Mesendoderm (in vitro differentiated cells): ENCODE measurements at regions not wholly inside any gene's neighbourhood (a gene's known extent, or its start where the extent isn't known, plus 50 kb on each side); places are given as distances from the start of the nearest gene placed in this dataset.
A peak's percentile ranks its signal among the peaks of the same experiment; 100 is the strongest.

ENCODE experiments used
- DNase-seq: peaks from one replicate; pipeline ENCODE4 v3.0.0; 2013
- H2AK5ac ChIP-seq: 2 replicates; pipeline ENCODE4 v1.6.1; 2013; ENCODE audit warnings: low read length, inconsistent platforms
- H2BK120ac ChIP-seq: 2 replicates; pipeline ENCODE4 v1.6.1; 2013; ENCODE audit warnings: low read depth, mild to moderate bottlenecking, low read length, moderate library complexity, mixed read lengths
- H2BK15ac ChIP-seq: replicated peaks from 2 replicates; pipeline ENCODE4 v1.6.1; 2013; ENCODE audit warnings: low read depth, mild to moderate bottlenecking, moderate library complexity
- H2BK5ac ChIP-seq: 2 replicates; pipeline ENCODE4 v1.6.1; 2013; ENCODE audit warnings: low read length, inconsistent platforms
- H3K18ac ChIP-seq: 2 replicates; pipeline ENCODE4 v1.6.1; 2013; ENCODE audit warnings: mild to moderate bottlenecking, low read length, mixed read lengths
- H3K23ac ChIP-seq: one replicate; pipeline ENCODE4 v1.6.1; 2013; ENCODE audit warnings: low read length
- H3K27ac ChIP-seq: 2 replicates; pipeline ENCODE4 v1.5.1; 2013; ENCODE audit warnings: low read depth, mild to moderate bottlenecking, inconsistent platforms, low read length, moderate library complexity
- H3K27me3 ChIP-seq: 2 replicates; pipeline ENCODE4 v1.6.1; 2013; ENCODE audit warnings: low read length, control low read depth, mild to moderate bottlenecking, inconsistent platforms; ENCODE audit not compliant: insufficient read depth, poor library complexity
- H3K36me3 ChIP-seq: 2 replicates; pipeline ENCODE4 v1.6.1; 2013; ENCODE audit warnings: low read length, inconsistent platforms; ENCODE audit not compliant: control insufficient read depth, insufficient read depth
- H3K4ac ChIP-seq: one replicate; pipeline ENCODE4 v1.6.1; 2013; ENCODE audit warnings: low read depth, mild to moderate bottlenecking, low read length, moderate library complexity
- H3K4me1 ChIP-seq: 2 replicates; pipeline ENCODE4 v1.6.1; 2013; ENCODE audit warnings: low read depth, low read length, inconsistent platforms; ENCODE audit not compliant: control insufficient read depth
- H3K4me2 ChIP-seq: 2 replicates; pipeline ENCODE4 v1.6.1; 2013; ENCODE audit warnings: low read length
- H3K4me3 ChIP-seq: 2 replicates; pipeline ENCODE4 v1.5.1; 2013; ENCODE audit warnings: mild to moderate bottlenecking, low read length
- H3K56ac ChIP-seq: one replicate; pipeline ENCODE4 v1.6.1; 2013; ENCODE audit warnings: low read length
- H3K79me1 ChIP-seq: 2 replicates; pipeline ENCODE4 v1.6.1; 2013; ENCODE audit warnings: low read length, inconsistent platforms
- H3K79me2 ChIP-seq: 2 replicates; pipeline ENCODE4 v1.6.1; 2013; ENCODE audit warnings: mild to moderate bottlenecking, low read length; ENCODE audit not compliant: control insufficient read depth, insufficient read depth
- H3K9ac ChIP-seq: 2 replicates; pipeline ENCODE4 v1.6.1; 2013; ENCODE audit warnings: low read length, inconsistent platforms
- H4K5ac ChIP-seq: one replicate; pipeline ENCODE4 v1.6.1; 2013; ENCODE audit warnings: low read length
- H4K8ac ChIP-seq: one replicate; pipeline ENCODE4 v1.6.1; 2013; ENCODE audit warnings: low read depth, mild to moderate bottlenecking, control low read depth, low read length, moderate library complexity
- WGBS: extraction: QIAGEN DNeasy Blood & Tissue Kit; methylation state at CpG from one replicate; pipeline ENCODE4 v1.1.7; 2013; ENCODE audit warnings: low lambda C conversion rate, missing lambda C conversion rate; ENCODE audit not compliant: insufficient coverage; ENCODE audit errors: extremely low coverage; 5-methylcytosine and 5-hydroxymethylcytosine counted together

GRCh38 chr6:30832864-30833263, 51.5 kb upstream of the DDR1 start:
- H3K56ac ChIP-seq = no peak overlapping the region
- H3K27ac ChIP-seq = no peak overlapping the region
- no peak overlapping the region for H2AK5ac ChIP-seq
- H3K4me3 ChIP-seq = no peak overlapping the region
- no peak overlapping the region for H3K23ac ChIP-seq
- H2BK120ac ChIP-seq = no peak overlapping the region
- no peaks in the 10 kb centered on the region for H3K36me3 ChIP-seq
- H3K4me2 ChIP-seq = no peak overlapping the region
- no peak overlapping the region for H2BK15ac ChIP-seq
- no peak overlapping the region for H4K8ac ChIP-seq
- H3K18ac ChIP-seq = no peak overlapping the region
- H3K79me1 ChIP-seq = no peaks in the 10 kb centered on the region
- H4K5ac ChIP-seq = no peak overlapping the region
- no peak overlapping the region for H3K4ac ChIP-seq
- no peak overlapping the region for H3K9ac ChIP-seq
- no peaks in the 10 kb centered on the region for H3K79me2 ChIP-seq
- no peaks in the 10 kb centered on the region for H3K27me3 ChIP-seq
- H2BK5ac ChIP-seq = no peak overlapping the region
- H3K4me1 ChIP-seq = no peaks in the 10 kb centered on the region
- WGBS = 100% methylated on average over 4 of the region's 5 CpGs
- DNase-seq = no peak

DNA sequence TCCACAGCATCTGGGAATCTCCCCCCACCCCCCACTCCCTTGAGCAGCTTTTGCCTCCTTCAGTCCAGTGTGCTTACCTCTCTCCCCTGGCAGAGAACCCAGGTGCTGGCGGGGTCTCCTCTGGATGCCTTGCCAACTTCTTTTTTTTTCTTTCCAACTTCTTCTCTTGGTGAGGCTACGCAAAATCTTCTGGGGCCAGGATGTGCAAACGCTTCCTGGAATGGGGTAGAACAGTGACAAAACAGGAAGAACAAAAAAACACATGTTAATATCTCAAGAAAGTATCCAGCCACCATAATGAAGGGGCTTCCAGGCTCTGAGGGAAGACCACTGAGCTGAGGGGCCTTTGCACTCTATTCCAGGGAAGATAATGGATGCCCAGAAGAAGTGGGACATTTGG, 53.9 kb upstream of the DDR1 start:
- Histone ChIP-seq H4K5ac (no peak overlapping the region), H3K9ac (no peak overlapping the region), H2BK120ac (no peak overlapping the region), H4K8ac (no peak overlapping the region), H3K27ac (no peak overlapping the region), H2BK5ac (no peak overlapping the region), H2BK15ac (no peak overlapping the region), H3K23ac (no peak overlapping the region), H3K4me3 (no peak overlapping the region), H2AK5ac (no peak overlapping the region), H3K79me1 (no peaks in the 10 kb centered on the region), H3K4me1 (no peaks in the 10 kb centered on the region), H3K56ac (no peak overlapping the region), H3K79me2 (no peaks in the 10 kb centered on the region), H3K27me3 (no peaks in the 10 kb centered on the region), H3K4me2 (no peak overlapping the region), H3K18ac (peak overlapping the region; percentile 14), H3K4ac (peak overlapping the region; percentile 41), H3K36me3 (no peaks in the 10 kb centered on the region)
- DNase-seq = no peak
- WGBS = no CpG with 5 or more reads among the region's 3 CpGs

GRCh38 chr6:30829639-30830255, 54.6 kb upstream of the DDR1 start:
- Histone ChIP-seq H3K9ac (no peak overlapping the region), H4K5ac (no peak overlapping the region), H3K18ac (peak overlapping the region; percentile 14), H3K27me3 (no peaks in the 10 kb centered on the region), H3K36me3 (no peaks in the 10 kb centered on the region), H3K4me3 (no peak overlapping the region), H2BK5ac (no peak overlapping the region), H3K79me2 (no peaks in the 10 kb centered on the region), H3K27ac (no peak overlapping the region), H4K8ac (no peak overlapping the region), H3K79me1 (no peaks in the 10 kb centered on the region), H3K4me1 (no peaks in the 10 kb centered on the region), H3K4ac (no peak overlapping the region), H2BK15ac (no peak overlapping the region), H3K56ac (no peak overlapping the region), H3K4me2 (no peak overlapping the region), H2BK120ac (no peak overlapping the region), H2AK5ac (no peak overlapping the region), H3K23ac (no peak overlapping the region)
- DNase-seq = peak; percentile 75
- WGBS = no CpG with 5 or more reads among the region's 6 CpGs

DNA sequence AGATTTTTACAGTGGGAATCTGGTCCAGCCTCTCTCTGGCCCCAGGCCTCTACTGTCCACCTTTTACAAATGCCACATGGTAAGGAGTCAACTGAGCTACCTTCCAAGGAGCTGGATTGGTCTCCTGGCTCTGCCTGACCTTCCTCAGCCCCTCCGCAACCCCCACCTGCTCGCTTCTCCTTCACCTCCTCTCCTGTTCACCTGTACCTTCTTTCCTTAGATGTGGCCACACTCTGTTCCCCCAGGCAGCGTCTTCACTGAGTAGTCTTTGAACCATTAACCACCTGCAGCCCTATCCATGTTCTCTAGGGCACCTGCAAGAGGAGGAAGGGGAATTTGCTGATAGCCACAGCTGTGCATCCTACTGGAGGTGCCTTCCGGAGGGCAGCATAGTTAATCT, 55.3 kb upstream of the DDR1 start:
- Histone ChIP-seq H3K4me1 (no peaks in the 10 kb centered on the region), H3K27me3 (no peaks in the 10 kb centered on the region), H3K23ac (no peak overlapping the region), H3K4ac (no peak overlapping the region), H3K56ac (peak overlapping the region; percentile 74), H4K5ac (peak overlapping the region; percentile 27), H2BK5ac (peak overlapping the region; percentile 52), H2BK15ac (no peak overlapping the region), H3K79me1 (no peaks in the 10 kb centered on the region), H2AK5ac (peak overlapping the region; percentile 91), H4K8ac (no peak overlapping the region), H3K4me3 (no peak overlapping the region), H2BK120ac (peak overlapping the region; percentile 33), H3K9ac (no peak overlapping the region), H3K4me2 (no peak overlapping the region), H3K79me2 (no peaks in the 10 kb centered on the region), H3K27ac (no peak overlapping the region), H3K18ac (no peak overlapping the region), H3K36me3 (no peaks in the 10 kb centered on the region)
- WGBS = no CpG with 5 or more reads among the region's 4 CpGs
- no peak for DNase-seq

- Histone ChIP-seq H4K8ac (no peak overlapping the region), H3K27ac (no peak overlapping the region), H3K23ac (no peak overlapping the region), H3K18ac (peak overlapping the region; percentile 3), H4K5ac (no peak overlapping the region), H2AK5ac (peak overlapping the region; percentile 91), H3K4me2 (no peak overlapping the region), H2BK5ac (peak overlapping the region; percentile 84), H3K4me1 (no peaks in the 10 kb centered on the region), H2BK15ac (no peak overlapping the region), H2BK120ac (peak overlapping the region; percentile 39), H3K56ac (peak overlapping the region; percentile 83), H3K79me2 (no peaks in the 10 kb centered on the region), H3K79me1 (no peaks in the 10 kb centered on the region), H3K36me3 (no peaks in the 10 kb centered on the region), H3K9ac (peak overlapping the region; percentile 50), H3K4me3 (no peak overlapping the region), H3K4ac (peak overlapping the region; percentile 89), H3K27me3 (no peaks in the 10 kb centered on the region)
- WGBS = no CpG with 5 or more reads among the region's 12 CpGs
- DNase-seq = peak; percentile 80
Measured at GRCh38 chr6:30828027-30828962, 56.0 kb upstream of the DDR1 start.
